ENCODE measurements at regions not wholly inside any gene's neighbourhood (a gene's known extent, or its start where the extent isn't known, plus 50 kb on each side); places are given as distances from the start of the nearest gene placed in this dataset.
"Not testable (repeated sequence)": the region's sequence is repeated elsewhere in the genome, so short reads cannot be mapped to it uniquely, and the experiment has no call there.

GRCh38 chr19:28443361-28443760 is 769.6 kb downstream of the UQCRFS1 start:
- H3K9me3 ChIP-seq (ENCODE audit: control insufficient read depth in 5 of 5, low read length in 5 of 5): no peaks in the 10 kb centered on the region
- H3K9ac ChIP-seq (ENCODE audit: low read length in 5 of 5): no peak overlapping the region
- H3K27me3 ChIP-seq (ENCODE audit: control insufficient read depth in 5 of 5, insufficient read depth in 4 of 5, low read length in 5 of 5): no peaks in the 10 kb centered on the region
- no peak overlapping the region for H3K4me3 ChIP-seq (ENCODE audit: low read depth in 1 of 5, low read length in 5 of 5)
- no peak overlapping the region for H3K27ac ChIP-seq (ENCODE audit: low read depth, low read length)
- no peaks in the 10 kb centered on the region for H3K36me3 ChIP-seq (ENCODE audit: control insufficient read depth in 5 of 5, insufficient read depth in 5 of 5, low read length in 5 of 5)
- no peaks in the 10 kb centered on the region for H3K4me1 ChIP-seq (ENCODE audit: control insufficient read depth in 5 of 5, insufficient read depth in 5 of 5, low read length in 5 of 5)

- H3K9me3 ChIP-seq (ENCODE audit: control insufficient read depth in 5 of 5, low read length in 5 of 5): no peaks in the 10 kb centered on the region
- H3K9ac ChIP-seq (ENCODE audit: low read length in 5 of 5): no peak overlapping the region
- no peak overlapping the region for H3K27ac ChIP-seq (ENCODE audit: low read depth, low read length)
- no peaks in the 10 kb centered on the region for H3K36me3 ChIP-seq (ENCODE audit: control insufficient read depth in 5 of 5, insufficient read depth in 5 of 5, low read length in 5 of 5)
- H3K27me3 ChIP-seq (ENCODE audit: control insufficient read depth in 5 of 5, insufficient read depth in 4 of 5, low read length in 5 of 5): no peaks in the 10 kb centered on the region
- H3K4me3 ChIP-seq (ENCODE audit: low read depth in 1 of 5, low read length in 5 of 5): no peak overlapping the region
- H3K4me1 ChIP-seq (ENCODE audit: control insufficient read depth in 5 of 5, insufficient read depth in 5 of 5, low read length in 5 of 5): peaks cover 5 to 19% (median 11%) of the 10 kb centered on the region in 5 donors
These were observed 775.3 kb downstream of the UQCRFS1 start for GRCh38 chr19:28437390-28438346.

- no peak overlapping the region for H3K9ac ChIP-seq (ENCODE audit: low read length in 5 of 5)
- no peak overlapping the region for H3K4me3 ChIP-seq (ENCODE audit: low read depth in 1 of 5, low read length in 5 of 5)
- no peak overlapping the region for H3K27ac ChIP-seq (ENCODE audit: low read depth, low read length)
- H3K27me3 ChIP-seq (ENCODE audit: control insufficient read depth in 5 of 5, insufficient read depth in 4 of 5, low read length in 5 of 5): no peaks in the 10 kb centered on the region
- H3K36me3 ChIP-seq (ENCODE audit: control insufficient read depth in 5 of 5, insufficient read depth in 5 of 5, low read length in 5 of 5): no peaks in the 10 kb centered on the region
- peaks cover 5 to 19% (median 11%) of the 10 kb centered on the region in 5 donors for H3K4me1 ChIP-seq (ENCODE audit: control insufficient read depth in 5 of 5, insufficient read depth in 5 of 5, low read length in 5 of 5)
- H3K9me3 ChIP-seq (ENCODE audit: control insufficient read depth in 5 of 5, low read length in 5 of 5): no peaks in the 10 kb centered on the region
These were observed 776.6 kb downstream of the UQCRFS1 start for GRCh38 chr19:28436320-28436719.

GRCh38 chr19:28435551-28436271 is 777.2 kb downstream of the UQCRFS1 start:
- H3K9ac ChIP-seq (ENCODE audit: low read length in 5 of 5): peak overlapping the region in 1 of 5 donors; percentile 13
- H3K4me1 ChIP-seq (ENCODE audit: control insufficient read depth in 5 of 5, insufficient read depth in 5 of 5, low read length in 5 of 5): peaks cover 5 to 19% (median 11%) of the 10 kb centered on the region in 5 donors
- no peaks in the 10 kb centered on the region for H3K36me3 ChIP-seq (ENCODE audit: control insufficient read depth in 5 of 5, insufficient read depth in 5 of 5, low read length in 5 of 5)
- H3K27ac ChIP-seq (ENCODE audit: low read depth, low read length): no peak overlapping the region
- H3K9me3 ChIP-seq (ENCODE audit: control insufficient read depth in 5 of 5, low read length in 5 of 5): no peaks in the 10 kb centered on the region
- H3K4me3 ChIP-seq (ENCODE audit: low read depth in 1 of 5, low read length in 5 of 5): no peak overlapping the region
- peaks cover 0 to 3% (median 0%) of the 10 kb centered on the region in 5 donors for H3K27me3 ChIP-seq (ENCODE audit: control insufficient read depth in 5 of 5, insufficient read depth in 4 of 5, low read length in 5 of 5)

- not testable (repeated sequence) for H3K4me3 ChIP-seq (ENCODE audit: low read depth in 1 of 5, low read length in 5 of 5); H3K27me3 ChIP-seq (ENCODE audit: control insufficient read depth in 5 of 5, insufficient read depth in 4 of 5, low read length in 5 of 5); H3K9me3 ChIP-seq (ENCODE audit: control insufficient read depth in 5 of 5, low read length in 5 of 5); H3K36me3 ChIP-seq (ENCODE audit: control insufficient read depth in 5 of 5, insufficient read depth in 5 of 5, low read length in 5 of 5); H3K9ac ChIP-seq (ENCODE audit: low read length in 5 of 5); H3K27ac ChIP-seq (ENCODE audit: low read depth, low read length)
- peaks cover 5 to 19% (median 11%) of the 10 kb centered on the region in 5 donors for H3K4me1 ChIP-seq (ENCODE audit: control insufficient read depth in 5 of 5, insufficient read depth in 5 of 5, low read length in 5 of 5)
These were observed 778.2 kb downstream of the UQCRFS1 start for GRCh38 chr19:28434794-28435193.

- H3K4me1 ChIP-seq (ENCODE audit: control insufficient read depth in 5 of 5, insufficient read depth in 5 of 5, low read length in 5 of 5): peaks cover 5 to 19% (median 11%) of the 10 kb centered on the region in 5 donors
- not testable (repeated sequence) for H3K9me3 ChIP-seq (ENCODE audit: control insufficient read depth in 5 of 5, low read length in 5 of 5); H3K27me3 ChIP-seq (ENCODE audit: control insufficient read depth in 5 of 5, insufficient read depth in 4 of 5, low read length in 5 of 5); H3K36me3 ChIP-seq (ENCODE audit: control insufficient read depth in 5 of 5, insufficient read depth in 5 of 5, low read length in 5 of 5); H3K9ac ChIP-seq (ENCODE audit: low read length in 5 of 5); H3K27ac ChIP-seq (ENCODE audit: low read depth, low read length); H3K4me3 ChIP-seq (ENCODE audit: low read depth in 1 of 5, low read length in 5 of 5)
These were observed 778.6 kb downstream of the UQCRFS1 start for GRCh38 chr19:28434365-28434764.

- H3K4me1 ChIP-seq (ENCODE audit: control insufficient read depth in 5 of 5, insufficient read depth in 5 of 5, low read length in 5 of 5): peaks cover 5 to 19% (median 11%) of the 10 kb centered on the region in 5 donors
- H3K9ac ChIP-seq (ENCODE audit: low read length in 5 of 5); H3K27me3 ChIP-seq (ENCODE audit: control insufficient read depth in 5 of 5, insufficient read depth in 4 of 5, low read length in 5 of 5); H3K27ac ChIP-seq (ENCODE audit: low read depth, low read length); H3K9me3 ChIP-seq (ENCODE audit: control insufficient read depth in 5 of 5, low read length in 5 of 5); H3K36me3 ChIP-seq (ENCODE audit: control insufficient read depth in 5 of 5, insufficient read depth in 5 of 5, low read length in 5 of 5); H3K4me3 ChIP-seq (ENCODE audit: low read depth in 1 of 5, low read length in 5 of 5): not testable (repeated sequence)
These were observed 779.8 kb downstream of the UQCRFS1 start for GRCh38 chr19:28433166-28433565.

GRCh38 chr19:28430214-28430613 is 782.7 kb downstream of the UQCRFS1 start:
- no peak overlapping the region for H3K4me3 ChIP-seq (ENCODE audit: low read depth in 1 of 5, low read length in 5 of 5)
- no peak overlapping the region for H3K9ac ChIP-seq (ENCODE audit: low read length in 5 of 5)
- no peaks in the 10 kb centered on the region for H3K4me1 ChIP-seq (ENCODE audit: control insufficient read depth in 5 of 5, insufficient read depth in 5 of 5, low read length in 5 of 5)

GRCh38 chr19:28429356-28429755 is 783.6 kb downstream of the UQCRFS1 start:
- H3K27me3 ChIP-seq (ENCODE audit: control insufficient read depth in 5 of 5, insufficient read depth in 4 of 5, low read length in 5 of 5): peaks cover 3 to 9% (median 8%) of the 10 kb centered on the region in 5 donors
- H3K4me3 ChIP-seq (ENCODE audit: low read depth in 1 of 5, low read length in 5 of 5): no peak overlapping the region
- H3K27ac ChIP-seq (ENCODE audit: low read depth, low read length): no peak overlapping the region
- no peaks in the 10 kb centered on the region for H3K9me3 ChIP-seq (ENCODE audit: control insufficient read depth in 5 of 5, low read length in 5 of 5)
- H3K36me3 ChIP-seq (ENCODE audit: control insufficient read depth in 5 of 5, insufficient read depth in 5 of 5, low read length in 5 of 5): no peaks in the 10 kb centered on the region
- H3K9ac ChIP-seq (ENCODE audit: low read length in 5 of 5): no peak overlapping the region
- no peaks in the 10 kb centered on the region for H3K4me1 ChIP-seq (ENCODE audit: control insufficient read depth in 5 of 5, insufficient read depth in 5 of 5, low read length in 5 of 5)

More at GRCh38 chr19:28430214-28430613, 782.7 kb downstream of the UQCRFS1 start:
- H3K27me3 ChIP-seq (ENCODE audit: control insufficient read depth in 5 of 5, insufficient read depth in 4 of 5, low read length in 5 of 5): peaks cover 3 to 9% (median 8%) of the 10 kb centered on the region in 5 donors
- no peaks in the 10 kb centered on the region for H3K36me3 ChIP-seq (ENCODE audit: control insufficient read depth in 5 of 5, insufficient read depth in 5 of 5, low read length in 5 of 5)
- no peak overlapping the region for H3K27ac ChIP-seq (ENCODE audit: low read depth, low read length)
- no peaks in the 10 kb centered on the region for H3K9me3 ChIP-seq (ENCODE audit: control insufficient read depth in 5 of 5, low read length in 5 of 5)
